GM12878 (cell line): ENCODE measurements at regions not wholly inside any gene's neighbourhood (a gene's known extent, or its start where the extent isn't known, plus 50 kb on each side); places are given as distances from the start of the nearest gene placed in this dataset.

ENCODE experiments used
- FOS ChIP-seq: IDR thresholded peaks from 3 replicates; pipeline ENCODE4 v1.6.1; 2011; ENCODE audit warnings: borderline replicate concordance; ENCODE audit not compliant: insufficient read length; ENCODE audit errors: extremely low read depth
- HDAC2 ChIP-seq: fragments of 200-600 bp; sonication (generic); IDR thresholded peaks from 2 replicates; pipeline ENCODE4 v1.6.1; 2017
- KAT2A ChIP-seq: conservative IDR thresholded peaks from 2 replicates; pipeline ENCODE4 v1.6.1; 2011; ENCODE audit warnings: low read depth, low read length; ENCODE audit not compliant: control insufficient read depth
- KLF5 ChIP-seq: fragments of 450-650 bp; IDR thresholded peaks from 2 replicates; pipeline ENCODE4 v1.6.1; 2014; ENCODE audit warnings: mild to moderate bottlenecking; ENCODE audit not compliant: partially characterized antibody
- MEF2A ChIP-seq: IDR thresholded peaks from 2 replicates; pipeline ENCODE4 v1.6.1; 2011; ENCODE audit warnings: low read depth, mild to moderate bottlenecking, low read length, moderate library complexity; ENCODE audit not compliant: insufficient read depth
- POU2F2 ChIP-seq: IDR thresholded peaks from 3 replicates; pipeline ENCODE4 v1.6.1; 2011; ENCODE audit warnings: low read depth, mild to moderate bottlenecking, low read length, borderline replicate concordance
- TCF12 ChIP-seq: IDR thresholded peaks from 2 replicates; pipeline ENCODE4 v1.6.1; 2011; ENCODE audit warnings: low read depth, mild to moderate bottlenecking, low read length
- TF ChIP-seq, protein P1 (sequence below): fragments of 450-650 bp; IDR thresholded peaks from 2 replicates; pipeline ENCODE4 v1.6.1; 2017; ENCODE audit warnings: mild to moderate bottlenecking, moderate library complexity
- TF ChIP-seq, protein P2 (sequence below): IDR thresholded peaks from 2 replicates; pipeline ENCODE4 v1.6.1; 2012; ENCODE audit warnings: low read depth, low read length, improper control_type of control experiment
- TF ChIP-seq, protein P3 (sequence below): IDR thresholded peaks from 2 replicates; pipeline ENCODE4 v1.6.1; 2012; ENCODE audit warnings: low read length, inconsistent platforms
- TF ChIP-seq, protein P4 (sequence below): fragments of 450-650 bp; formaldehyde crosslinking; IDR thresholded peaks from 2 replicates; pipeline ENCODE4 v1.4.0; 2022; ENCODE audit warnings: mild to moderate bottlenecking, moderate library complexity

DNA sequence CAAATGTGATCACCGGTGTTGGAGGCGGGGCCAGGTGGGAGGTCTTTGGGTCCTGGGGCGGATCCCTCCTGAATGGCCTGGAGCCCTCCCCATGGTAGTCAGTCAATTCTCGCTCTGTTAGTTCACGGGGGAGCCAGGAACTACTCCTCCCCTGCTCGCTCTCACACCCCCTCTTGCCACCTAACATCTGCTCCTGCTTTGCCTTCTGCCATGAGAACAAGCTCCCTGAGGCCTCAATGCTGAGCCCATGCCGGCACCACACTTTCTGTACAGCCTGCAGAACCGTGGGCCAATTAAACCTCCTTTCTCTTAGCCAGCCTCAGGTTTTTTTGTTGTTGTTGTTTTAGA is 135.7 kb downstream of the SHANK2 start (continued):
- TF ChIP-seq, protein P1, sequence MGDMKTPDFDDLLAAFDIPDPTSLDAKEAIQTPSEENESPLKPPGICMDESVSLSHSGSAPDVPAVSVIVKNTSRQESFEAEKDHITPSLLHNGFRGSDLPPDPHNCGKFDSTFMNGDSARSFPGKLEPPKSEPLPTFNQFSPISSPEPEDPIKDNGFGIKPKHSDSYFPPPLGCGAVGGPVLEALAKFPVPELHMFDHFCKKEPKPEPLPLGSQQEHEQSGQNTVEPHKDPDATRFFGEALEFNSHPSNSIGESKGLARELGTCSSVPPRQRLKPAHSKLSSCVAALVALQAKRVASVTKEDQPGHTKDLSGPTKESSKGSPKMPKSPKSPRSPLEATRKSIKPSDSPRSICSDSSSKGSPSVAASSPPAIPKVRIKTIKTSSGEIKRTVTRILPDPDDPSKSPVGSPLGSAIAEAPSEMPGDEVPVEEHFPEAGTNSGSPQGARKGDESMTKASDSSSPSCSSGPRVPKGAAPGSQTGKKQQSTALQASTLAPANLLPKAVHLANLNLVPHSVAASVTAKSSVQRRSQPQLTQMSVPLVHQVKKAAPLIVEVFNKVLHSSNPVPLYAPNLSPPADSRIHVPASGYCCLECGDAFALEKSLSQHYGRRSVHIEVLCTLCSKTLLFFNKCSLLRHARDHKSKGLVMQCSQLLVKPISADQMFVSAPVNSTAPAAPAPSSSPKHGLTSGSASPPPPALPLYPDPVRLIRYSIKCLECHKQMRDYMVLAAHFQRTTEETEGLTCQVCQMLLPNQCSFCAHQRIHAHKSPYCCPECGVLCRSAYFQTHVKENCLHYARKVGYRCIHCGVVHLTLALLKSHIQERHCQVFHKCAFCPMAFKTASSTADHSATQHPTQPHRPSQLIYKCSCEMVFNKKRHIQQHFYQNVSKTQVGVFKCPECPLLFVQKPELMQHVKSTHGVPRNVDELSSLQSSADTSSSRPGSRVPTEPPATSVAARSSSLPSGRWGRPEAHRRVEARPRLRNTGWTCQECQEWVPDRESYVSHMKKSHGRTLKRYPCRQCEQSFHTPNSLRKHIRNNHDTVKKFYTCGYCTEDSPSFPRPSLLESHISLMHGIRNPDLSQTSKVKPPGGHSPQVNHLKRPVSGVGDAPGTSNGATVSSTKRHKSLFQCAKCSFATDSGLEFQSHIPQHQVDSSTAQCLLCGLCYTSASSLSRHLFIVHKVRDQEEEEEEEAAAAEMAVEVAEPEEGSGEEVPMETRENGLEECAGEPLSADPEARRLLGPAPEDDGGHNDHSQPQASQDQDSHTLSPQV, result no peak
- TF ChIP-seq, protein P2, sequence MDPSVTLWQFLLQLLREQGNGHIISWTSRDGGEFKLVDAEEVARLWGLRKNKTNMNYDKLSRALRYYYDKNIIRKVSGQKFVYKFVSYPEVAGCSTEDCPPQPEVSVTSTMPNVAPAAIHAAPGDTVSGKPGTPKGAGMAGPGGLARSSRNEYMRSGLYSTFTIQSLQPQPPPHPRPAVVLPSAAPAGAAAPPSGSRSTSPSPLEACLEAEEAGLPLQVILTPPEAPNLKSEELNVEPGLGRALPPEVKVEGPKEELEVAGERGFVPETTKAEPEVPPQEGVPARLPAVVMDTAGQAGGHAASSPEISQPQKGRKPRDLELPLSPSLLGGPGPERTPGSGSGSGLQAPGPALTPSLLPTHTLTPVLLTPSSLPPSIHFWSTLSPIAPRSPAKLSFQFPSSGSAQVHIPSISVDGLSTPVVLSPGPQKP, result no peak
- TF ChIP-seq, protein P3, sequence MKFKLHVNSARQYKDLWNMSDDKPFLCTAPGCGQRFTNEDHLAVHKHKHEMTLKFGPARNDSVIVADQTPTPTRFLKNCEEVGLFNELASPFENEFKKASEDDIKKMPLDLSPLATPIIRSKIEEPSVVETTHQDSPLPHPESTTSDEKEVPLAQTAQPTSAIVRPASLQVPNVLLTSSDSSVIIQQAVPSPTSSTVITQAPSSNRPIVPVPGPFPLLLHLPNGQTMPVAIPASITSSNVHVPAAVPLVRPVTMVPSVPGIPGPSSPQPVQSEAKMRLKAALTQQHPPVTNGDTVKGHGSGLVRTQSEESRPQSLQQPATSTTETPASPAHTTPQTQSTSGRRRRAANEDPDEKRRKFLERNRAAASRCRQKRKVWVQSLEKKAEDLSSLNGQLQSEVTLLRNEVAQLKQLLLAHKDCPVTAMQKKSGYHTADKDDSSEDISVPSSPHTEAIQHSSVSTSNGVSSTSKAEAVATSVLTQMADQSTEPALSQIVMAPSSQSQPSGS, result no peak
- TF ChIP-seq MEF2A (no peak), POU2F2 (no peak), FOS (no peak), KLF5 (no peak), HDAC2 (no peak), KAT2A (no peak), TCF12 (no peak)
- TF ChIP-seq, protein P4, sequence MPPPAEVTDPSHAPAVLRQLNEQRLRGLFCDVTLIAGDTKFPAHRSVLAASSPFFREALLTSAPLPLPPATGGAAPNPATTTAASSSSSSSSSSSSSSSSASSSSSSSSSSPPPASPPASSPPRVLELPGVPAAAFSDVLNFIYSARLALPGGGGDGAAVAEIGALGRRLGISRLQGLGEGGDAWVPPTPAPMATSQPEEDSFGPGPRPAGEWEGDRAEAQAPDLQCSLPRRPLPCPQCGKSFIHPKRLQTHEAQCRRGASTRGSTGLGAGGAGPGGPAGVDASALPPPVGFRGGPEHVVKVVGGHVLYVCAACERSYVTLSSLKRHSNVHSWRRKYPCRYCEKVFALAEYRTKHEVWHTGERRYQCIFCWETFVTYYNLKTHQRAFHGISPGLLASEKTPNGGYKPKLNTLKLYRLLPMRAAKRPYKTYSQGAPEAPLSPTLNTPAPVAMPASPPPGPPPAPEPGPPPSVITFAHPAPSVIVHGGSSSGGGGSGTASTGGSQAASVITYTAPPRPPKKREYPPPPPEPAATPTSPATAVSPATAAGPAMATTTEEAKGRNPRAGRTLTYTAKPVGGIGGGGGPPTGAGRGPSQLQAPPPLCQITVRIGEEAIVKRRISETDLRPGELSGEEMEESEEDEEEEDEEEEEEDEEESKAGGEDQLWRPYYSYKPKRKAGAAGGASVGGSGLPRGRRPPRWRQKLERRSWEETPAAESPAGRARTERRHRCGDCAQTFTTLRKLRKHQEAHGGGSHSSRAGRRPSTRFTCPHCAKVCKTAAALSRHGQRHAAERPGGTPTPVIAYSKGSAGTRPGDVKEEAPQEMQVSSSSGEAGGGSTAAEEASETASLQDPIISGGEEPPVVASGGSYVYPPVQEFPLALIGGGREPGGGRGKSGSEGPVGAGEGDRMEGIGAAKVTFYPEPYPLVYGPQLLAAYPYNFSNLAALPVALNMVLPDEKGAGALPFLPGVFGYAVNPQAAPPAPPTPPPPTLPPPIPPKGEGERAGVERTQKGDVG (CRISPR knock-in tag), result no peak
